ENCODE measurements at regions not wholly inside any gene's neighbourhood (a gene's known extent, or its start where the extent isn't known, plus 50 kb on each side); places are given as distances from the start of the nearest gene placed in this dataset.

GRCh38 chr11:26063915-26064314, 268.0 kb upstream of the ANO3 start:
- no peak for DNase-seq (ENCODE audit: low spot score)
- Histone ChIP-seq H2BK12ac (ENCODE audit: low read length) (no peak overlapping the region), H2BK15ac (ENCODE audit: low read length) (no peak overlapping the region), H4K91ac (ENCODE audit: low read depth, low read length, poor library complexity) (no peak overlapping the region), H3K4ac (ENCODE audit: low read length) (no peak overlapping the region), H3K4me2 (ENCODE audit: insufficient read depth, low read length, poor library complexity, severe bottlenecking) (no peak overlapping the region), H3K18ac (ENCODE audit: low read length) (no peak overlapping the region), H3K9me3 (replicated peaks in 1 of 2; ENCODE audit: control insufficient read depth in 2 of 2, insufficient read depth in 1 of 2, low read depth in 1 of 2, low read length in 2 of 2) (no peaks in the 10 kb centered on the region), H2BK120ac (ENCODE audit: low read depth, low read length) (no peak overlapping the region), H3K14ac (ENCODE audit: low read length) (no peak overlapping the region), H2AFZ (ENCODE audit: low read length) (no peak overlapping the region), H3K79me1 (ENCODE audit: low read depth, low read length) (no peaks in the 10 kb centered on the region), H3K27me3 (ENCODE audit: control insufficient read depth in 3 of 3, insufficient read depth in 3 of 3, low read depth in 1 of 3, low read length in 3 of 3) (no peaks in the 10 kb centered on the region), H3K36me3 (replicated peaks in 1 of 2; ENCODE audit: control insufficient read depth in 2 of 2, insufficient read depth in 2 of 2, low read length in 2 of 2) (no peaks in the 10 kb centered on the region), H3K4me1 (ENCODE audit: control insufficient read depth in 2 of 2, insufficient read depth in 1 of 2, low read depth in 1 of 2, low read length in 2 of 2) (no peaks in the 10 kb centered on the region), H2BK5ac (ENCODE audit: low read length) (no peak overlapping the region), H2AK5ac (ENCODE audit: low read depth, low read length) (no peak overlapping the region), H3K4me3 (ENCODE audit: low read length in 2 of 2) (no peak overlapping the region), H4K8ac (ENCODE audit: low read depth, low read length) (no peak overlapping the region), H3K23ac (ENCODE audit: low read depth, low read length, poor library complexity) (no peak overlapping the region), H3K9ac (ENCODE audit: low read depth, low read length, poor library complexity) (no peak overlapping the region), H3K27ac (replicated peaks; ENCODE audit: low read length) (no peak overlapping the region)

GRCh38 chr11:26065944-26066343, 266.0 kb upstream of the ANO3 start:
- H3K4me2 ChIP-seq (ENCODE audit: insufficient read depth, low read length, poor library complexity, severe bottlenecking) = no peak overlapping the region
- no peak overlapping the region for H3K4me3 ChIP-seq (ENCODE audit: low read length in 2 of 2)
- H3K4me1 ChIP-seq (ENCODE audit: control insufficient read depth in 2 of 2, insufficient read depth in 1 of 2, low read depth in 1 of 2, low read length in 2 of 2) = no peaks in the 10 kb centered on the region
- H3K4ac ChIP-seq (ENCODE audit: low read length) = no peak overlapping the region
- no peaks in the 10 kb centered on the region for H3K9me3 ChIP-seq (replicated peaks in 1 of 2; ENCODE audit: control insufficient read depth in 2 of 2, insufficient read depth in 1 of 2, low read depth in 1 of 2, low read length in 2 of 2)
- no peaks in the 10 kb centered on the region for H3K79me1 ChIP-seq (ENCODE audit: low read depth, low read length)
- H2BK120ac ChIP-seq (ENCODE audit: low read depth, low read length) = no peak overlapping the region
- no peak overlapping the region for H2BK5ac ChIP-seq (ENCODE audit: low read length)
- H3K36me3 ChIP-seq (replicated peaks in 1 of 2; ENCODE audit: control insufficient read depth in 2 of 2, insufficient read depth in 2 of 2, low read length in 2 of 2) = no peaks in the 10 kb centered on the region
- no peak overlapping the region for H3K23ac ChIP-seq (ENCODE audit: low read depth, low read length, poor library complexity)
- H2BK12ac ChIP-seq (ENCODE audit: low read length) = no peak overlapping the region
- H3K27ac ChIP-seq (replicated peaks; ENCODE audit: low read length) = no peak overlapping the region
- no peaks in the 10 kb centered on the region for H3K27me3 ChIP-seq (ENCODE audit: control insufficient read depth in 3 of 3, insufficient read depth in 3 of 3, low read depth in 1 of 3, low read length in 3 of 3)
- H4K91ac ChIP-seq (ENCODE audit: low read depth, low read length, poor library complexity) = no peak overlapping the region
- H3K14ac ChIP-seq (ENCODE audit: low read length) = no peak overlapping the region
- no peak overlapping the region for H2AK5ac ChIP-seq (ENCODE audit: low read depth, low read length)
- no peak overlapping the region for H2AFZ ChIP-seq (ENCODE audit: low read length)
- no peak for DNase-seq (ENCODE audit: low spot score)
- no peak overlapping the region for H4K8ac ChIP-seq (ENCODE audit: low read depth, low read length)
- no peak overlapping the region for H2BK15ac ChIP-seq (ENCODE audit: low read length)
- no CpG with 5 or more reads among the region's 1 CpG for WGBS, 2 donors (ENCODE audit: extremely low coverage in 2 of 2, insufficient read length in 2 of 2, insufficient replicate concordance in 1 of 2)
- no peak overlapping the region for H3K9ac ChIP-seq (ENCODE audit: low read depth, low read length, poor library complexity)
- no peak overlapping the region for H3K18ac ChIP-seq (ENCODE audit: low read length)

GRCh38 chr11:26070714-26071380, 261.1 kb upstream of the ANO3 start:
- Histone ChIP-seq H3K4me3 (ENCODE audit: low read length in 2 of 2) (no peak overlapping the region), H4K91ac (ENCODE audit: low read depth, low read length, poor library complexity) (no peak overlapping the region), H2BK12ac (ENCODE audit: low read length) (no peak overlapping the region), H2BK15ac (ENCODE audit: low read length) (no peak overlapping the region), H3K79me1 (ENCODE audit: low read depth, low read length) (no peaks in the 10 kb centered on the region), H3K4me1 (ENCODE audit: control insufficient read depth in 2 of 2, insufficient read depth in 1 of 2, low read depth in 1 of 2, low read length in 2 of 2) (peaks cover 0 to 1% of the 10 kb centered on the region in 2 donors), H3K4me2 (ENCODE audit: insufficient read depth, low read length, poor library complexity, severe bottlenecking) (no peak overlapping the region), H2AFZ (ENCODE audit: low read length) (no peak overlapping the region), H2AK5ac (ENCODE audit: low read depth, low read length) (no peak overlapping the region), H3K9me3 (replicated peaks in 1 of 2; ENCODE audit: control insufficient read depth in 2 of 2, insufficient read depth in 1 of 2, low read depth in 1 of 2, low read length in 2 of 2) (no peaks in the 10 kb centered on the region), H4K8ac (ENCODE audit: low read depth, low read length) (no peak overlapping the region), H3K9ac (ENCODE audit: low read depth, low read length, poor library complexity) (no peak overlapping the region), H3K23ac (ENCODE audit: low read depth, low read length, poor library complexity) (no peak overlapping the region), H3K14ac (ENCODE audit: low read length) (no peak overlapping the region), H3K4ac (ENCODE audit: low read length) (no peak overlapping the region), H2BK5ac (ENCODE audit: low read length) (no peak overlapping the region), H3K27me3 (ENCODE audit: control insufficient read depth in 3 of 3, insufficient read depth in 3 of 3, low read depth in 1 of 3, low read length in 3 of 3) (no peaks in the 10 kb centered on the region), H3K18ac (ENCODE audit: low read length) (no peak overlapping the region), H3K36me3 (replicated peaks in 1 of 2; ENCODE audit: control insufficient read depth in 2 of 2, insufficient read depth in 2 of 2, low read length in 2 of 2) (no peaks in the 10 kb centered on the region), H3K27ac (replicated peaks; ENCODE audit: low read length) (no peak overlapping the region), H2BK120ac (ENCODE audit: low read depth, low read length) (no peak overlapping the region)
- DNase-seq (ENCODE audit: low spot score) = no peak
- no CpG with 5 or more reads among the region's 8 CpGs for WGBS, 2 donors (ENCODE audit: extremely low coverage in 2 of 2, insufficient read length in 2 of 2, insufficient replicate concordance in 1 of 2)

GRCh38 chr11:26072614-26073153, 259.2 kb upstream of the ANO3 start:
- H3K14ac ChIP-seq (ENCODE audit: low read length) = no peak overlapping the region
- no peak overlapping the region for H2BK120ac ChIP-seq (ENCODE audit: low read depth, low read length)
- no peak overlapping the region for H2BK12ac ChIP-seq (ENCODE audit: low read length)
- H3K9me3 ChIP-seq (replicated peaks in 1 of 2; ENCODE audit: control insufficient read depth in 2 of 2, insufficient read depth in 1 of 2, low read depth in 1 of 2, low read length in 2 of 2) = no peaks in the 10 kb centered on the region
- no peak overlapping the region for H3K27ac ChIP-seq (replicated peaks; ENCODE audit: low read length)
- no peak overlapping the region for H2AK5ac ChIP-seq (ENCODE audit: low read depth, low read length)
- H3K4me1 ChIP-seq (ENCODE audit: control insufficient read depth in 2 of 2, insufficient read depth in 1 of 2, low read depth in 1 of 2, low read length in 2 of 2) = peaks cover 0 to 1% of the 10 kb centered on the region in 2 donors
- no peaks in the 10 kb centered on the region for H3K27me3 ChIP-seq (ENCODE audit: control insufficient read depth in 3 of 3, insufficient read depth in 3 of 3, low read depth in 1 of 3, low read length in 3 of 3)
- H2AFZ ChIP-seq (ENCODE audit: low read length) = no peak overlapping the region
- H4K91ac ChIP-seq (ENCODE audit: low read depth, low read length, poor library complexity) = no peak overlapping the region
- no peaks in the 10 kb centered on the region for H3K79me1 ChIP-seq (ENCODE audit: low read depth, low read length)
- no peaks in the 10 kb centered on the region for H3K36me3 ChIP-seq (replicated peaks in 1 of 2; ENCODE audit: control insufficient read depth in 2 of 2, insufficient read depth in 2 of 2, low read length in 2 of 2)
- no peak overlapping the region for H3K23ac ChIP-seq (ENCODE audit: low read depth, low read length, poor library complexity)
- no CpG with 5 or more reads among the region's 3 CpGs for WGBS, 2 donors (ENCODE audit: extremely low coverage in 2 of 2, insufficient read length in 2 of 2, insufficient replicate concordance in 1 of 2)
- H3K9ac ChIP-seq (ENCODE audit: low read depth, low read length, poor library complexity) = no peak overlapping the region
- H2BK5ac ChIP-seq (ENCODE audit: low read length) = no peak overlapping the region
- DNase-seq (ENCODE audit: low spot score) = no peak
- no peak overlapping the region for H4K8ac ChIP-seq (ENCODE audit: low read depth, low read length)
- no peak overlapping the region for H3K4ac ChIP-seq (ENCODE audit: low read length)
- no peak overlapping the region for H3K4me3 ChIP-seq (ENCODE audit: low read length in 2 of 2)
- no peak overlapping the region for H2BK15ac ChIP-seq (ENCODE audit: low read length)
- no peak overlapping the region for H3K4me2 ChIP-seq (ENCODE audit: insufficient read depth, low read length, poor library complexity, severe bottlenecking)
- H3K18ac ChIP-seq (ENCODE audit: low read length) = no peak overlapping the region

All from neuronal stem cell (in vitro differentiated cells).